Mucosa of rectum (tissue), 2 donors: ENCODE measurements at regions not wholly inside any gene's neighbourhood (a gene's known extent, or its start where the extent isn't known, plus 50 kb on each side); places are given as distances from the start of the nearest gene placed in this dataset.

Experiments
- H3K27ac ChIP-seq, 2 donors: one replicate each; pipeline ENCODE4 v1.7.0; 2013; ENCODE audit warnings: inconsistent platforms in 2 of 2, low read depth in 2 of 2, low read length in 2 of 2
- H3K27me3 ChIP-seq, 2 donors: one replicate each; pipeline ENCODE4 v1.7.0; 2013; ENCODE audit warnings: low read length in 2 of 2; ENCODE audit not compliant: control insufficient read depth in 2 of 2, insufficient read depth in 2 of 2
- H3K36me3 ChIP-seq, 2 donors: one replicate each; pipeline ENCODE4 v1.7.0; 2013; ENCODE audit warnings: low read length in 2 of 2; ENCODE audit not compliant: control insufficient read depth in 2 of 2, insufficient read depth in 2 of 2
- H3K4me1 ChIP-seq, 2 donors: one replicate each; pipeline ENCODE4 v1.7.0; 2013; ENCODE audit warnings: low read length in 2 of 2, mild to moderate bottlenecking in 1 of 2; ENCODE audit not compliant: control insufficient read depth in 2 of 2, insufficient read depth in 2 of 2
- H3K4me3 ChIP-seq, 2 donors: one replicate each; pipeline ENCODE4 v1.7.0; 2013; ENCODE audit warnings: low read length in 2 of 2
- H3K9ac ChIP-seq, 2 donors: one replicate each; pipeline ENCODE4 v1.7.0; 2013; ENCODE audit warnings: low read length in 2 of 2, low read depth in 1 of 2, mild to moderate bottlenecking in 1 of 2
- H3K9me3 ChIP-seq, 2 donors: one replicate each; pipeline ENCODE4 v1.7.0; 2013; ENCODE audit warnings: low read length in 2 of 2; ENCODE audit not compliant: control insufficient read depth in 2 of 2
- donor health status: healthy.
- donor health status: Normal muscosa, but diverticular disease.

- Histone ChIP-seq H3K27me3 (no peaks in the 10 kb centered on the region), H3K9ac (no peak overlapping the region), H3K4me1 (no peaks in the 10 kb centered on the region), H3K27ac (no peak overlapping the region), H3K4me3 (no peak overlapping the region), H3K36me3 (no peaks in the 10 kb centered on the region), H3K9me3 (no peaks in the 10 kb centered on the region)
Observed at GRCh38 chr15:77807115-77807514, 174.4 kb upstream of the LINGO1 start.

- H3K27ac ChIP-seq: no peak overlapping the region
- no peaks in the 10 kb centered on the region for H3K27me3 ChIP-seq
- no peak overlapping the region for H3K4me3 ChIP-seq
- no peaks in the 10 kb centered on the region for H3K36me3 ChIP-seq
- no peak overlapping the region for H3K9ac ChIP-seq
- H3K9me3 ChIP-seq: no peaks in the 10 kb centered on the region
- H3K4me1 ChIP-seq: no peaks in the 10 kb centered on the region
Observed at GRCh38 chr15:77804210-77804609, 171.5 kb upstream of the LINGO1 start.

- no peaks in the 10 kb centered on the region for H3K9me3 ChIP-seq
- H3K27me3 ChIP-seq: no peaks in the 10 kb centered on the region
- no peaks in the 10 kb centered on the region for H3K36me3 ChIP-seq
- H3K9ac ChIP-seq: no peak overlapping the region
- H3K4me1 ChIP-seq: no peaks in the 10 kb centered on the region
- H3K4me3 ChIP-seq: no peak overlapping the region
- H3K27ac ChIP-seq: no peak overlapping the region
Observed at GRCh38 chr15:77803487-77803886, 170.8 kb upstream of the LINGO1 start.

GRCh38 chr15:77800305-77800704 is 167.6 kb upstream of the LINGO1 start:
- Histone ChIP-seq H3K9ac (no peak overlapping the region), H3K27ac (no peak overlapping the region), H3K27me3 (no peaks in the 10 kb centered on the region), H3K4me1 (no peaks in the 10 kb centered on the region), H3K9me3 (no peaks in the 10 kb centered on the region), H3K36me3 (no peaks in the 10 kb centered on the region), H3K4me3 (no peak overlapping the region)

- no peaks in the 10 kb centered on the region for H3K27me3 ChIP-seq
- H3K27ac ChIP-seq: no peak overlapping the region
- H3K4me1 ChIP-seq: no peaks in the 10 kb centered on the region
- no peaks in the 10 kb centered on the region for H3K36me3 ChIP-seq
- H3K9ac ChIP-seq: no peak overlapping the region
- no peak overlapping the region for H3K4me3 ChIP-seq
- H3K9me3 ChIP-seq: no peaks in the 10 kb centered on the region
Observed at GRCh38 chr15:77798847-77799246, 166.1 kb upstream of the LINGO1 start.

GRCh38 chr15:77798151-77798835 is 165.6 kb upstream of the LINGO1 start:
- no peaks in the 10 kb centered on the region for H3K36me3 ChIP-seq
- no peak overlapping the region for H3K9ac ChIP-seq
- no peak overlapping the region for H3K27ac ChIP-seq
- no peaks in the 10 kb centered on the region for H3K9me3 ChIP-seq
- H3K27me3 ChIP-seq: no peaks in the 10 kb centered on the region
- H3K4me3 ChIP-seq: no peak overlapping the region
- no peaks in the 10 kb centered on the region for H3K4me1 ChIP-seq

GRCh38 chr15:77797270-77797669 is 164.6 kb upstream of the LINGO1 start:
- H3K36me3 ChIP-seq: no peaks in the 10 kb centered on the region
- no peak overlapping the region for H3K9ac ChIP-seq
- H3K27ac ChIP-seq: no peak overlapping the region
- no peaks in the 10 kb centered on the region for H3K27me3 ChIP-seq
- no peaks in the 10 kb centered on the region for H3K4me1 ChIP-seq
- H3K9me3 ChIP-seq: no peaks in the 10 kb centered on the region
- no peak overlapping the region for H3K4me3 ChIP-seq

GRCh38 chr15:77796046-77796729 is 163.5 kb upstream of the LINGO1 start:
- H3K4me3 ChIP-seq: no peak overlapping the region
- H3K27ac ChIP-seq: no peak overlapping the region
- no peak overlapping the region for H3K9ac ChIP-seq
- H3K9me3 ChIP-seq: no peaks in the 10 kb centered on the region
- H3K4me1 ChIP-seq: no peaks in the 10 kb centered on the region
- H3K27me3 ChIP-seq: no peaks in the 10 kb centered on the region
- no peaks in the 10 kb centered on the region for H3K36me3 ChIP-seq

- Histone ChIP-seq H3K4me3 (no peak overlapping the region), H3K27ac (no peak overlapping the region), H3K27me3 (no peaks in the 10 kb centered on the region), H3K36me3 (no peaks in the 10 kb centered on the region), H3K9me3 (no peaks in the 10 kb centered on the region), H3K4me1 (no peaks in the 10 kb centered on the region), H3K9ac (no peak overlapping the region)
Observed at GRCh38 chr15:77795446-77795845, 162.7 kb upstream of the LINGO1 start.

- Histone ChIP-seq H3K9ac (no peak overlapping the region), H3K27ac (no peak overlapping the region), H3K36me3 (no peaks in the 10 kb centered on the region), H3K4me3 (no peak overlapping the region), H3K9me3 (no peaks in the 10 kb centered on the region), H3K27me3 (no peaks in the 10 kb centered on the region), H3K4me1 (no peaks in the 10 kb centered on the region)
Observed at GRCh38 chr15:77791941-77792340, 159.2 kb upstream of the LINGO1 start.
